GM23338 (cell line): ENCODE measurements at regions not wholly inside any gene's neighbourhood (a gene's known extent, or its start where the extent isn't known, plus 50 kb on each side); places are given as distances from the start of the nearest gene placed in this dataset.

Experiments
- ATAC-seq: fragments of 200-7000 bp; cut with Tn5 transposase; 3 replicates; pipeline ENCODE4 v1.9.1; 2020
- DNase-seq: peaks from one replicate; pipeline ENCODE4 v3.0.0-alpha.2; 2015; ENCODE audit warnings: low spot score
- H2AFZ ChIP-seq: fragments of 200-600 bp; sonication (generic); 2 replicates; pipeline ENCODE4 v1.8.0; 2016; ENCODE audit warnings: antibody characterized with exemption, mild to moderate bottlenecking, moderate library complexity
- H3F3A ChIP-seq: fragments of 200-600 bp; sonication (generic); replicated peaks from 2 replicates; pipeline ENCODE4 v1.8.0; 2017; ENCODE audit warnings: antibody characterized with exemption, mixed run types, low read depth
- H3K27ac ChIP-seq: fragments of 200-600 bp; sonication (generic); 2 replicates; pipeline ENCODE4 v1.6.1; 2016; ENCODE audit warnings: low read depth
- H3K27me3 ChIP-seq: fragments of 200-600 bp; sonication (generic); 2 replicates; pipeline ENCODE4 v1.8.0; 2016; ENCODE audit warnings: mild to moderate bottlenecking, mixed run types, moderate library complexity; ENCODE audit not compliant: insufficient read depth
- H3K36me3 ChIP-seq: fragments of 200-600 bp; sonication (generic); 2 replicates; pipeline ENCODE4 v1.8.0; 2016; ENCODE audit warnings: mild to moderate bottlenecking; ENCODE audit not compliant: insufficient read depth
- H3K4me1 ChIP-seq: fragments of 200-600 bp; sonication (generic); 2 replicates; pipeline ENCODE4 v1.8.0; 2016; ENCODE audit warnings: mild to moderate bottlenecking, moderate library complexity; ENCODE audit not compliant: insufficient read depth
- H3K4me2 ChIP-seq: fragments of 200-600 bp; sonication (generic); 2 replicates; pipeline ENCODE4 v1.7.1; 2017; ENCODE audit warnings: mixed run types
- H3K4me3 ChIP-seq: fragments of 200-600 bp; sonication (generic); 2 replicates; pipeline ENCODE4 v1.6.1; 2016; ENCODE audit warnings: mixed run types
- H3K79me2 ChIP-seq: fragments of 200-600 bp; sonication (generic); replicated peaks from 2 replicates; pipeline ENCODE4 v1.8.0; 2017; ENCODE audit warnings: mild to moderate bottlenecking; ENCODE audit not compliant: insufficient read depth
- H3K9me2 ChIP-seq: fragments of 200-600 bp; sonication (generic); 2 replicates; pipeline ENCODE4 v1.8.0; 2017; ENCODE audit not compliant: insufficient read depth
- H4K20me1 ChIP-seq: fragments of 200-600 bp; sonication (generic); replicated peaks from 2 replicates; pipeline ENCODE4 v1.8.0; 2017; ENCODE audit warnings: mild to moderate bottlenecking; ENCODE audit not compliant: insufficient read depth
- H3K27ac Mint-ChIP-seq: 2 replicates; pipeline ENCODE4 v1.8.0; 2020; ENCODE audit warnings: inconsistent platforms, mild to moderate bottlenecking, moderate library complexity, mixed read lengths
- H3K27me3 Mint-ChIP-seq: 3 replicates; pipeline ENCODE4 v1.8.0; 2022; ENCODE audit warnings: low read depth, mild to moderate bottlenecking, moderate library complexity, mixed read lengths, inconsistent platforms; ENCODE audit not compliant: insufficient read depth, poor library complexity
- H3K36me3 Mint-ChIP-seq: 3 replicates; pipeline ENCODE4 v1.8.0; 2021; ENCODE audit warnings: low read depth, mild to moderate bottlenecking, inconsistent platforms, moderate library complexity, mixed read lengths
- H3K4me1 Mint-ChIP-seq: 3 replicates; pipeline ENCODE4 v1.8.0; 2020; ENCODE audit warnings: mild to moderate bottlenecking, inconsistent platforms, mixed read lengths
- H3K4me3 Mint-ChIP-seq: 3 replicates; pipeline ENCODE4 v1.8.0; 2021; ENCODE audit warnings: moderate library complexity, mild to moderate bottlenecking, inconsistent platforms, mixed read lengths
- H3K9me3 Mint-ChIP-seq: 3 replicates; pipeline ENCODE4 v1.8.0; 2020; ENCODE audit warnings: moderate library complexity, mild to moderate bottlenecking, inconsistent platforms, mixed read lengths
- CREB1 ChIP-seq: fragments of 250-450 bp; sonication (Bioruptor Pico); IDR thresholded peaks from 2 replicates; pipeline ENCODE4 v1.5.0; 2020; ENCODE audit warnings: low read depth, mild to moderate bottlenecking, moderate library complexity
- CTCF ChIP-seq, 2 experiments: fragments of 200-600 bp in 1 of 2; sonication (generic) in 1 of 2; conservative IDR thresholded peaks; 2 replicates each; pipeline versions ENCODE4 v1.5.1 to v1.6.1; 2016 to 2017; ENCODE audit warnings: antibody characterized with exemption in 2 of 2, low read depth in 2 of 2, mild to moderate bottlenecking in 2 of 2, moderate library complexity in 1 of 2
- EZH2 ChIP-seq: fragments of 200-600 bp; sonication (generic); IDR thresholded peaks from one replicate; pipeline ENCODE4 v1.8.0; 2017; ENCODE audit warnings: antibody characterized with exemption, mild to moderate bottlenecking, low read depth; ENCODE audit not compliant: unreplicated experiment
- STAT1 ChIP-seq: IDR thresholded peaks from one replicate; pipeline ENCODE4 v1.6.1; 2016; ENCODE audit warnings: antibody characterized with exemption; ENCODE audit not compliant: unreplicated experiment
- ZNF114 ChIP-seq: fragments of 250-450 bp; sonication (Bioruptor Pico); IDR thresholded peaks from 2 replicates; pipeline ENCODE4 v1.5.0; 2020; ENCODE audit warnings: mild to moderate bottlenecking, moderate library complexity
- ZNF331 ChIP-seq: fragments of 250-450 bp; sonication (Bioruptor Pico); IDR thresholded peaks from 2 replicates; pipeline ENCODE4 v1.5.0; 2020; ENCODE audit warnings: low read depth, mild to moderate bottlenecking, moderate library complexity
- TF ChIP-seq, protein P1 (sequence below): fragments of 250-450 bp; sonication (Bioruptor Pico); IDR thresholded peaks from 2 replicates; pipeline ENCODE4 v1.5.0; 2020; ENCODE audit warnings: mild to moderate bottlenecking, moderate library complexity

DNA sequence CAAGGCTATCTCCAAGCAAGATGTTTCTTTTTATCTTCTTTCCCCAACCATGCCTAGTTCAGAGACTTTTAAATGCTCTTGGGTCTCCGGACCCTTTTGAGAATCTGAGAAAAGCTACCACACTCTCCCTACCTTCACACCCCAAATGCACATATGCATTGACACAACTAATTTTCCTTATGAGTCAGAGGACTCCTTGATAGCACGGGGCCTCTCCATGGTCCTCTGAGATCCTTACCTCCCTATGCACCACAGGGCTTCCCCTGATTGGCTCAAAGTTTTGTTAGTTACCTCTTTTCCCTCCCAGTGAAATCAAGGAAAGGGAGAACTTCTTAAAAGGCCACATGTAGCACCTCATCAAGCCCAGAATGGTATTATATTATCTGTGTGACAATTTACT is 86.8 kb upstream of the ATP6AP2 start (continued):
- TF ChIP-seq, protein P1, sequence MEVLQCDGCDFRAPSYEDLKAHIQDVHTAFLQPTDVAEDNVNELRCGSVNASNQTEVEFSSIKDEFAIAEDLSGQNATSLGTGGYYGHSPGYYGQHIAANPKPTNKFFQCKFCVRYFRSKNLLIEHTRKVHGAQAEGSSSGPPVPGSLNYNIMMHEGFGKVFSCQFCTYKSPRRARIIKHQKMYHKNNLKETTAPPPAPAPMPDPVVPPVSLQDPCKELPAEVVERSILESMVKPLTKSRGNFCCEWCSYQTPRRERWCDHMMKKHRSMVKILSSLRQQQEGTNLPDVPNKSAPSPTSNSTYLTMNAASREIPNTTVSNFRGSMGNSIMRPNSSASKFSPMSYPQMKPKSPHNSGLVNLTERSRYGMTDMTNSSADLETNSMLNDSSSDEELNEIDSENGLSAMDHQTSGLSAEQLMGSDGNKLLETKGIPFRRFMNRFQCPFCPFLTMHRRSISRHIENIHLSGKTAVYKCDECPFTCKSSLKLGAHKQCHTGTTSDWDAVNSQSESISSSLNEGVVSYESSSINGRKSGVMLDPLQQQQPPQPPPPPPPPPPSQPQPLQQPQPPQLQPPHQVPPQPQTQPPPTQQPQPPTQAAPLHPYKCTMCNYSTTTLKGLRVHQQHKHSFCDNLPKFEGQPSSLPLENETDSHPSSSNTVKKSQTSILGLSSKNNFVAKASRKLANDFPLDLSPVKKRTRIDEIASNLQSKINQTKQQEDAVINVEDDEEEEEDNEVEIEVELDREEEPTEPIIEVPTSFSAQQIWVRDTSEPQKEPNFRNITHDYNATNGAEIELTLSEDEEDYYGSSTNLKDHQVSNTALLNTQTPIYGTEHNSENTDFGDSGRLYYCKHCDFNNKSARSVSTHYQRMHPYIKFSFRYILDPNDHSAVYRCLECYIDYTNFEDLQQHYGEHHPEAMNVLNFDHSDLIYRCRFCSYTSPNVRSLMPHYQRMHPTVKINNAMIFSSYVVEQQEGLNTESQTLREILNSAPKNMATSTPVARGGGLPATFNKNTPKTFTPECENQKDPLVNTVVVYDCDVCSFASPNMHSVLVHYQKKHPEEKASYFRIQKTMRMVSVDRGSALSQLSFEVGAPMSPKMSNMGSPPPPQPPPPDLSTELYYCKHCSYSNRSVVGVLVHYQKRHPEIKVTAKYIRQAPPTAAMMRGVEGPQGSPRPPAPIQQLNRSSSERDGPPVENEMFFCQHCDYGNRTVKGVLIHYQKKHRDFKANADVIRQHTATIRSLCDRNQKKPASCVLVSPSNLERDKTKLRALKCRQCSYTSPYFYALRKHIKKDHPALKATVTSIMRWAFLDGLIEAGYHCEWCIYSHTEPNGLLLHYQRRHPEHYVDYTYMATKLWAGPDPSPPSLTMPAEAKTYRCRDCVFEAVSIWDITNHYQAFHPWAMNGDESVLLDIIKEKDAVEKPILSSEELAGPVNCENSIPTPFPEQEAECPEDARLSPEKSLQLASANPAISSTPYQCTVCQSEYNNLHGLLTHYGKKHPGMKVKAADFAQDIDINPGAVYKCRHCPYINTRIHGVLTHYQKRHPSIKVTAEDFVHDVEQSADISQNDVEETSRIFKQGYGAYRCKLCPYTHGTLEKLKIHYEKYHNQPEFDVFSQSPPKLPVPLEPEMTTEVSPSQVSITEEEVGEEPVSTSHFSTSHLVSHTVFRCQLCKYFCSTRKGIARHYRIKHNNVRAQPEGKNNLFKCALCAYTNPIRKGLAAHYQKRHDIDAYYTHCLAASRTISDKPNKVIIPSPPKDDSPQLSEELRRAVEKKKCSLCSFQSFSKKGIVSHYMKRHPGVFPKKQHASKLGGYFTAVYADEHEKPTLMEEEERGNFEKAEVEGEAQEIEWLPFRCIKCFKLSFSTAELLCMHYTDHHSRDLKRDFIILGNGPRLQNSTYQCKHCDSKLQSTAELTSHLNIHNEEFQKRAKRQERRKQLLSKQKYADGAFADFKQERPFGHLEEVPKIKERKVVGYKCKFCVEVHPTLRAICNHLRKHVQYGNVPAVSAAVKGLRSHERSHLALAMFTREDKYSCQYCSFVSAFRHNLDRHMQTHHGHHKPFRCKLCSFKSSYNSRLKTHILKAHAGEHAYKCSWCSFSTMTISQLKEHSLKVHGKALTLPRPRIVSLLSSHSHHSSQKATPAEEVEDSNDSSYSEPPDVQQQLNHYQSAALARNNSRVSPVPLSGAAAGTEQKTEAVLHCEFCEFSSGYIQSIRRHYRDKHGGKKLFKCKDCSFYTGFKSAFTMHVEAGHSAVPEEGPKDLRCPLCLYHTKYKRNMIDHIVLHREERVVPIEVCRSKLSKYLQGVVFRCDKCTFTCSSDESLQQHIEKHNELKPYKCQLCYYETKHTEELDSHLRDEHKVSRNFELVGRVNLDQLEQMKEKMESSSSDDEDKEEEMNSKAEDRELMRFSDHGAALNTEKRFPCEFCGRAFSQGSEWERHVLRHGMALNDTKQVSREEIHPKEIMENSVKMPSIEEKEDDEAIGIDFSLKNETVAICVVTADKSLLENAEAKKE (CRISPR knock-in tag), result no peak
- TF ChIP-seq ZNF114 (CRISPR knock-in tag), result no peak

- 0 out of 2 replicates have a peak, but pooled peaks cover 3% of the 10 kb centered on the region for H3F3A ChIP-seq
- H3K27me3 ChIP-seq, result no peaks in the 10 kb centered on the region
- H3K4me3 ChIP-seq, result no peak overlapping the region
- H2AFZ ChIP-seq, result no peak overlapping the region
- Mint-ChIP-seq H3K4me3 (no peak overlapping the region), H3K36me3 (peaks cover 5% of the 10 kb centered on the region; the same call in 2 of the 3 replicates), H3K4me1 (peaks cover 15% of the 10 kb centered on the region; the same call in 2 of the 3 replicates), H3K27me3 (no peaks in the 10 kb centered on the region), H3K27ac (no peak overlapping the region), H3K9me3 (peaks cover 7% of the 10 kb centered on the region; the same call in 1 of the 3 replicates)
- no peaks in the 10 kb centered on the region for H3K79me2 ChIP-seq
- H4K20me1 ChIP-seq, result no peaks in the 10 kb centered on the region
- ATAC-seq, result no peak
- no peaks in the 10 kb centered on the region for H3K36me3 ChIP-seq
- no peaks in the 10 kb centered on the region for H3K4me1 ChIP-seq
- no peak for DNase-seq
- H3K27ac ChIP-seq, result no peak overlapping the region
- no peak overlapping the region for H3K4me2 ChIP-seq
- H3K9me2 ChIP-seq, result no peaks in the 10 kb centered on the region
- TF ChIP-seq STAT1 (no peak), EZH2 (no peak), CTCF (conservative IDR thresholded peaks at IDR 0.05; ENCODE audit: low read depth in 2 of 2) (no peak), CREB1 (CRISPR knock-in tag) (no peak), ZNF331 (CRISPR knock-in tag) (no peak)
- TF ChIP-seq, protein P1 (CRISPR knock-in tag), result no peak
Measured at GRCh38 chrX:40488296-40488695, 92.5 kb upstream of the ATP6AP2 start.
